Upper lobe of right lung (tissue), 1 donor: ENCODE measurements at regions not wholly inside any gene's neighbourhood (a gene's known extent, or its start where the extent isn't known, plus 50 kb on each side); places are given as distances from the start of the nearest gene placed in this dataset.
"Not testable (repeated sequence)": the region's sequence is repeated elsewhere in the genome, so short reads cannot be mapped to it uniquely, and the experiment has no call there.

Experiments used
- ATAC-seq: fragments of 200-7000 bp; cut with Tn5 transposase; one replicate; pipeline ENCODE4 v1.9.1; 2020; ENCODE audit warnings: mild to moderate bottlenecking, moderate library complexity
- DNase-seq: peaks from one replicate; pipeline ENCODE4 v3.0.0-alpha.2; 2020
- H3K27ac ChIP-seq: fragments of 200-600 bp; one replicate; pipeline ENCODE4 v1.8.0; 2022
- H3K27me3 ChIP-seq: fragments of 200-600 bp; one replicate; pipeline ENCODE4 v1.8.0; 2022; ENCODE audit warnings: mild to moderate bottlenecking
- H3K36me3 ChIP-seq: fragments of 200-600 bp; one replicate; pipeline ENCODE4 v1.8.0; 2022
- H3K4me1 ChIP-seq: fragments of 200-600 bp; one replicate; pipeline ENCODE4 v1.8.0; 2022
- H3K4me3 ChIP-seq: fragments of 200-600 bp; one replicate; pipeline ENCODE4 v1.8.0; 2022; ENCODE audit warnings: mild to moderate bottlenecking
- H3K9me3 ChIP-seq: fragments of 200-600 bp; one replicate; pipeline ENCODE4 v1.8.0; 2022
- intact Hi-C: fragments of 100-400 bp; cut with DNase I; formaldehyde crosslinking; loops from one replicate; pipeline ENCODE4 v1.11.0; 2022
- donor health status: DM: no; HTN: yes; CAD: no; lungs with severe emphysema.

DNA sequence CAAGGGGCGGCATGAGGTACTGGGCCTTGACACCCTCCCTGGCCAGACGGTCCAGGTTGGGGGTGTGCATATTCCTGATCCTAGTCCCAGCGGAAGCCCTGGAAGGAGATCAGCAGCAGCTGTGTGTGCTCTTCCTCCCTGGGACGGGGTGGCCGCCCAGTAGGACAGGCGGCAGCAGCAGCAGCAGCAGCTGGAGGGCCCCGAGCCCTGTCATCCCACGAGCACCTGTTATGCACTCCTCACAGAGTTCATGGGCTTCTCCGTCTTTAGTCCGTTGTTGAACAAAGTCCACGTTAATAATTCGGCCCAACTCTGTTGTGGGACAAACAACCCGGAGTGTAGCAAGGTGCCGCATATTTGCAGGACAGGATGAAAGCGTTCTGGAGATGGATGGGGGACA lies 205.6 kb downstream of the OTOP1 start:
- H3K27ac ChIP-seq, H3K27me3 ChIP-seq, ATAC-seq, H3K9me3 ChIP-seq, DNase-seq, intact Hi-C loops, H3K4me1 ChIP-seq, H3K36me3 ChIP-seq, H3K4me3 ChIP-seq: not testable (repeated sequence)

DNA sequence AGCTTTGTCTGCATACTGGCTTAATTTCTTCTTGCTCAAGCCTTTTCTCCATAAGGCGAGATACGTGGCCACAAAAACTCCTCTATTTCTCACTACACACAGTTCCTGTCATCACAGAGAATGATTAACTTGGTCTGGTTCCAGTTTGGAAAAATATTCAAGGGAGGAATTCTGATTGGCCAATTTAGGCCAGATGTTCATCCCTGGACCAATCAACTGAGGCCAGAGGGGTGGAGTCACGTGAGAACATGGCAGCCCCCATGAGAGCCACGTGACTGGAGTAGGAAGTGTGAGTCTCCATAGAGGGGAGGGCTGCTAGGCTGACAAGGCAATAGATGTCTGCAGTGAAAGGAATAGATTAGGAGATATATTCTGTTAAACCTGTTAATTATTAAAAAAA lies 200.0 kb downstream of the OTOP1 start:
- ATAC-seq, H3K36me3 ChIP-seq, H3K27me3 ChIP-seq, DNase-seq, intact Hi-C loops, H3K27ac ChIP-seq, H3K9me3 ChIP-seq, H3K4me1 ChIP-seq, H3K4me3 ChIP-seq: not testable (repeated sequence)

DNA sequence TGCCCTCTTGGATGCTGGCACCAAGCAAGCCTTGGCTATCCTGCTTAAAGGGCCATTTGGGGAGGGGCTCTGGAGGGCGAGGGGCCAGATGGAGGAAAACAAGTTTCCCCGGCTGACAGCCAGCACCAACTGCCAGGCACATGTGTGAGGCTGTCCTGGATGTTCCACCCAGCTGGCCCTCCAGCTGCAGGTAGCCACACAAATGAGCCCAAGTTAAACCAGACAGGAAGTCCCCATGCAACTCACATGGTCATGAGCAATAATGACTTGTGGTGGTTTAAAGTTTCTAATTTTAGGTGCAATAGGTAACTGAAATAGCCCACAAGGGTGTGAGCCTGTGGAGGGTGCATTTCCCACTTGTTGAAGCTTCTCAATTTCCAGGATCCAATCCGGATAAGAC lies 198.0 kb downstream of the OTOP1 start:
- H3K27me3 ChIP-seq, intact Hi-C loops, ATAC-seq: not testable (repeated sequence)

DNA sequence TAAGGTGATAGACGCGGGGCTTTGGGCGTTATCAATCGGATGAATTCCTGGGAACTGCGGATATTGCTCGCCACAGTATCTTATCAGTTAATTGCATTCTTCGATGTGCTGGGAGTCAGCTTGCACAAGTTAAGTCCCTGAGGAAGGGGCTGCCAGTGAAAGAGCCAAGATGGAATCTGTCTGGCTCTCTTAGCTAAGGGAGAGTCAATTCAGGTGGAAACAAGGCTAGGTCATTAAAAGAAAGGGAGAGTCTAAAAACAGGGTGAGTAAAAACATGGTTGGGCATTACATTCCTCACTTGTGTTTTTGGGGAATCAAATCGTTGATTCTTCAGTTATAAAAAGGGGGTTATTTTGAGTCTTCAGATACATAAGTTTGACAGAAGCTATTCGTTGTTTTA lies 196.2 kb downstream of the OTOP1 start:
- DNase-seq, H3K27ac ChIP-seq, ATAC-seq, intact Hi-C loops, H3K4me3 ChIP-seq, H3K27me3 ChIP-seq, H3K4me1 ChIP-seq, H3K9me3 ChIP-seq, H3K36me3 ChIP-seq: not testable (repeated sequence)

More for the DNA sequence above, 198.0 kb downstream of the OTOP1 start:
- DNase-seq, H3K9me3 ChIP-seq, H3K36me3 ChIP-seq, H3K4me1 ChIP-seq, H3K4me3 ChIP-seq, H3K27ac ChIP-seq: not testable (repeated sequence)

DNA sequence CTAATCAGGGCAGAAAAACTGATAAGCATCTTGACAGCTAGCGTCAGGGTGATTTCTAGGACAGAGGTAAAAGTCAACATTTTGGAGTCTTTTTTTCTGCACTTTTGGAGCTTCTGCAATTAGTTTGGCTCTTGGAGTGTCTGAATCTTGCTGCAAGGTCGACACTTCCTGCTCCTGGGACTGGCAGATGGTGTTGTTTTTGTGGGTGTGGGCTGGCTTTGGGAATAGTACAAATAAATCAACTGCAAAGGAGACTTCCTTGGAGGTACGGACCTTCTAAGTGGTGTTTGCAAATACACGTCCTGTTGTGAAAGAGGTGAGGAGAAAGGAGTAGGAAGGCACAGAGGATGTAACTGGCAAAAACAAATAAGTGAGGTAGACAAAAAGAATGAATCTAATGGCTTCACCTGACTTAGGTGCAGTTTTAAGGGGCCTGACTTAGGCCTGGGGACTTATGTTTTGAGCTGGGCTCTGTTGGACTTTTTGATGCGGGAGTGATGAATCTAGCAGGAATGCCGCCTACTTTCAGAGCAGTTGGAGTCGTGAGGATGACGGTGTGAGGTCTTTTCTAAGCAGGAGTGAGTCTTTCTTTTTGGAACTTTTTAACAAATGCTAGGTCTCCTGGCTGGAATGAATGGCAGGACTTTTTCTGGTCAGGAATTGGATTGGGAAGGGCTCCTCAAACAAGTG lies 195.1 kb downstream of the OTOP1 start:
- H3K36me3 ChIP-seq, ATAC-seq, H3K4me3 ChIP-seq, H3K9me3 ChIP-seq, H3K4me1 ChIP-seq, intact Hi-C loops, H3K27me3 ChIP-seq, DNase-seq, H3K27ac ChIP-seq: not testable (repeated sequence)

DNA sequence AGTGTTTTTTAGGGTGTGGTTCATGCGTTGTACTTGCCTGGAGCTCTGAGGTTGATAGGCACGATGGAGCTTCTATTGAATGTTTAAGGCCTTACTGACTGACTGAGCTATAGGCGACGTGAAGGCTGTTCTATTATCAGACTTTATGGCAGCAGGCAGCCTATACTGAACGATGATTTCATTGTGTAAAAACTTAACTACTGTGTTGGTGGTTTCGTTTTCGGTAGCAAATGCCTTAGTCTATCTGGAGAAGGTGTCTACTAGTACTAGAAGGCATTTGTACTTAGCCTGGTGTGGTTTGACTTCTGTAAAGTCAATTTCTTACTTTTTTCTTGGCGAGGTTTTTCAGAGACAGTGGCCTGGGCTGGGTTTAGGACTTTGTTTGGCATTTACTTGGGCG lies 194.4 kb downstream of the OTOP1 start:
- H3K36me3 ChIP-seq, DNase-seq, H3K4me3 ChIP-seq, ATAC-seq, intact Hi-C loops, H3K27ac ChIP-seq, H3K27me3 ChIP-seq, H3K9me3 ChIP-seq, H3K4me1 ChIP-seq: not testable (repeated sequence)

DNA sequence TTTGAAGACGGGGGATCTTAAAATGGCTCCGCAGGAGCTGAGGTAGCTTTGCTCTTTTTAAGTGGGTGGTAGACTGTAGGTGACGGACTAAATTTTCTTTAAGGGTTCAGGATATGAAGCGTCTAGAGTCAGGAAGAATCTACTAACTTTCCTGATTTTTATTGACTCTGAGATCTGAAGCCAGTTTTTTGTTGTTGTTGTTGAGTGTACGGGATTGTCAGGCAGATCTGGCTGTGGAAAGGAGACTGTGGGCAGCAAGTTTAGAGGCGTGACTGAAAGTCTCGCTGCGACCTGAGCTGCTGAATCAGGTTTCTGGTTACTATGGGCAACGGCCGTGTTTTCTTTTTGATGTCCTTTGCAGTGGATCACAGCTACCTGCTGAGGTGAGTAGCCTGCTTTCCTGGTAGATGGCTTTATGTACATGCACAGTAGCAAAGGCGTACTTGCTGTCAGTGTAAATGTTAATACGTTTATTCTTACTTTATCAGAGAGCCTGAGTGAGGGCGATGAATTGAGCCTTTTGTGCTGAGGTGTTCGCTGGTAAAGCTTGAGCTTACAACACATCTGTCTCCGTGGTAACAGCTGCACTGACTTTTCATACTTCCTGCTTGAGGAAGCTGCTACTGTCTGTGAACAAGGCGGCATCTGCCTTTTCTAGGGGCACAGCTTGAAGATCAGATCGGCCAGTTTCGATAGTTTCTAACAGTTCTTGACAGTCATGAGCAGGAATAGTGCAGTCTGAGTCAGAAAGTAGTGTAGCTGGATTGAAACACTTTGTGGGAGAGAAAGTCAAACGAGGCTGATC lies 193.7 kb downstream of the OTOP1 start:
- intact Hi-C loops, H3K36me3 ChIP-seq, H3K27me3 ChIP-seq, H3K4me1 ChIP-seq, DNase-seq, H3K27ac ChIP-seq, H3K4me3 ChIP-seq, H3K9me3 ChIP-seq, ATAC-seq: not testable (repeated sequence)

DNA sequence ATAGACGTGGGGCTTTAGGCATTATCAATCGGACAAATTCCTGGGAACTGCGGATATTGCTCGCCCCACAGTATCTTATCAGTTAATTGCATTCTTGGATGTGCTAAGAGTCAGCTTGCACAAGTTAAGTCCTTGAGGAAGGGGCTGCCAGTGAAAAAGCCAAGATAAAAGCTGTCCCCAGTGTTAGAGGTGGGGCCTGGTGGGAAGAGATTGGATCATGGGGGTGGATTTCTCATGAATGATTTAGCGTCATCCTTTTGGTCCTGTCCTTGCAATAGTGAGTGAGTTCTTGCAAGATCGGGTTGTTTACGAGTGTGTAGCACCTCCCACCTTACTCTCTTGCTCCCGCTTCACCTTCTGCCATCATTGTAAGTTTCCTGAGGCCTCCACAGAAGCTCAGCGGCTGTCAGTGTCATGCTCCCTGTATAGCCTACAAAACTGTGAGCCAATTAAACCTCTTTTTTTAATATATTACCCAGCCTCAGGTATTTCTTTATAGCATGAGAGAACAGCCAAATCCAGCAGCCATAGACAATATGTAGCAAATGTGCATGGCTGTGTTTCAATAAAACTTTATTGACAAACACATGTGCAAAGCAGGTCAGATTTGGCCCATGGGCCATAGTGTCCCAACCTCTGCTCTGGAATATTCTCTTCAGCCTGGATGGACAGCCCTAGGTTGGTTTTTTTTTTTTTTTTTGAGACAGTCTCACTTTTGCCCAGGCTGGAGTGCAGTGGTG lies 189.2 kb downstream of the OTOP1 start:
- H3K27ac ChIP-seq, DNase-seq, H3K36me3 ChIP-seq, H3K9me3 ChIP-seq, intact Hi-C loops, H3K4me1 ChIP-seq, H3K27me3 ChIP-seq, H3K4me3 ChIP-seq, ATAC-seq: not testable (repeated sequence)

DNA sequence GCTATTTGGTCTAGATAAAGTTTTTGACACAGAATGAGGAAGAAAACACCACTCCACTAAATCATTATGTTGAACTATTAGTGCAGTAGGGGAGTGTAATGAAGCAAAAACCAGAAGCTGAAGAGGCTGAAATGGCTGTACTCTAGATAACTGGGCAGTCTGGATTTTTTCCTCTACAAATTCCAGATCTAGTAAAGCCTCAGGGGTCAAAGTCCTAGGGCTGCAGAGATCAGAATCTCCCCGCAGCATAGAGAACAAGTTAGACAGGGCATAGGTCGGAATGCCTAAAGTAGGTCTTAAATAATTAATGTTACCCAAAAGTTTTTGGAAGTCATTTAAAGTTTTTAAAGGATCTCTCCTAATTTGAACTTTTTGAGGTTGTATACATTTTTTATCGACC lies 180.9 kb downstream of the OTOP1 start:
- H3K36me3 ChIP-seq, H3K4me3 ChIP-seq, H3K27ac ChIP-seq, H3K9me3 ChIP-seq, intact Hi-C loops, ATAC-seq, DNase-seq, H3K4me1 ChIP-seq: not testable (repeated sequence)
- H3K27me3 ChIP-seq: peaks cover 10% of the 10 kb centered on the region

DNA sequence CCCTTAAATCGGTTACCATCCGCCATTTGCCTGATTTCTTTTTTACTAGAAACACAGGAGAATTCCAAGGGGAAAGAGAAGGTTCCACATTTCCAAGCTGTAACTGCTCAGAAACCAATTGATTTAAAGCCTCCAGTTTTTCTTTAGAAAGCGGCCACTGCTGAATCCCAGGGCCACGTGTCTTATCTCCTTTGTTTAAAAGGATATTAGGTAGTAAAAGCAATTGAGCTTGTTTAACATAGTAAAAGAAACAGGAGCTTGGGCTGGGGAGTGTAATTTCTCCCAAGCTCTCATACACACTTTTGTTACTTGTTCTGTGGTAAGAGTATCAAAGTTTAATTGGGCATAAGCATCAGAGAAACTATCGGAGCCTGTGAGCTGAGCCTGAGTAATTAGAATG lies 180.0 kb downstream of the OTOP1 start:
- intact Hi-C loops, H3K36me3 ChIP-seq, H3K4me1 ChIP-seq, H3K4me3 ChIP-seq, DNase-seq, H3K9me3 ChIP-seq, H3K27ac ChIP-seq, ATAC-seq: not testable (repeated sequence)
- H3K27me3 ChIP-seq: peaks cover 10% of the 10 kb centered on the region

DNA sequence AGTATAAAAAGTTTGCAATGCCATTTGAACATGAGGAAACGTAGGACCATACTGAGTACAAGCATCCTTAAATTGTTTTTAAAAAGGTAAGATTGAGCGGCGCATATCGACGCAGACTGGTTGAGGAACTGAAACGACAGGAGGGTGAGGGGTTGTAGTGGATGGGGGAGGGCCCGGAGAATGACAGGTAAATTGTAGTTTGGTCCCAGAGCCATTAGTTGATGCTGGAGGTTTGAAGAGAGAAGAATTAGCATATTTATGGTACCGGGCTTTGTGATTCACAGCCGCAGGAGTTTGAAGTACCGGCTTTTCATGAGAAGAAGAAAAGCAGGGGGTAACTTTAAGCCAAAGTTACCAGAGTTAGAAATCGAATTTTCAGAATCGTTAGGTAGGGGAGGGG lies 179.5 kb downstream of the OTOP1 start:
- H3K27ac ChIP-seq, ATAC-seq, H3K36me3 ChIP-seq, intact Hi-C loops, H3K4me1 ChIP-seq, H3K4me3 ChIP-seq, DNase-seq, H3K9me3 ChIP-seq: not testable (repeated sequence)
- peaks cover 10% of the 10 kb centered on the region for H3K27me3 ChIP-seq

DNA sequence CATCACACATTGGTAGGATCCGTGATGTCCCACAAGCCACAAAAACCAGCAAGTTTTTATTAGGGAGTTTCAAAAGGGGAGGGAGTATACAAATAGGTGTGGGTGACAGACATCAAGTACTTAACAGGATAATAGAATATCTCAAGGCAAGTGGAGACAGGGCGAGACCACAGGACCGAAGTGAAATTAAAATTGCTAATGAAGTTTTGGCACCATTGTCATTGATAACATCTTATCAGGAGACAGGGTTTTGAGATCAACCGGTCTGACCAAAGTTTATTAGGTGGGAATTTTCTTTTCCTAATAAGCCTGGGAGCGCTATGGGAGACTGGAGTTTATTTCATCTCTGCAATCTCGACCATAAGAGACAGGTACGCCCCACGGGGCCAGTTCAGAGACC lies 178.5 kb downstream of the OTOP1 start:
- H3K36me3 ChIP-seq, intact Hi-C loops, H3K9me3 ChIP-seq, H3K4me3 ChIP-seq, DNase-seq, H3K4me1 ChIP-seq, H3K27ac ChIP-seq, ATAC-seq: not testable (repeated sequence)
- H3K27me3 ChIP-seq: peaks cover 10% of the 10 kb centered on the region

DNA sequence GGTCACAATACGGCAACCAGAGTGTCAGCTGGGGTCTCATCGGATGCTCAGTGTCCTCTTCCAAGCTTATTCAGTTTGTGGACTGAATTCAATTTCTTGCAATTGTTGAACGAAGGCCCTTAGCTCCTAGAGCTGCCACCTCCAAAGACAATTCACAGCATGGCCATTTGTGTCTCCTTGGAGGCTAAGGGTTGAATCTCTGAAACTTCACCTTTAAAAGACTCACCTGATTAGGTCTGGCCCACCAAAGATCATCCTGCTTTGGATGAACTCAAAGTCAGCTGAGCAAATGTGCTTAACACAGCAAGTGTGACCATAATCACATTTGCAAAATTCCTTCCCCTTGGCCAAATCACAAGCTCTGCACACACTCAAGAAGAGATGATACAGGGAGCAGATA lies 175.9 kb downstream of the OTOP1 start:
- H3K27me3 ChIP-seq, ATAC-seq, H3K27ac ChIP-seq, H3K36me3 ChIP-seq, H3K4me3 ChIP-seq, intact Hi-C loops, H3K9me3 ChIP-seq, DNase-seq, H3K4me1 ChIP-seq: not testable (repeated sequence)

DNA sequence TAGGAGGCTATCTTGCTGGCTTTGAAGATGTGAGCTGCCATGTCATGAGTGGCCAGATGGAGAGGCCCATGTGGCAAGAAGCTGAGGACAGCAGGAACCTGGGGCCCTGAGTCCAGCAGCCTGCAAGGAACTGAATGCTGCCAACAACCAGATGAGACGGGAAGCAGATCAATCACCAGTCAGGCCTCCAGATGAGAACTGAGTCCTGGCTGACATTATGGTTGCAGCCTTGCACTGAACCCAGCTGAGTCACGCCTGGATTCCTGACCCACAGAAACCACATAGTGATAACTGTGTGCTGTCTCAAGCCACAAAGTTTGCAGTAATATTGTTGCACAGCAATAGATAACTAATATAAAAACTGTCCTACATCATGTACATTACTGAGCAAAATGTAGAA lies 173.8 kb downstream of the OTOP1 start:
- DNase-seq, H3K9me3 ChIP-seq, intact Hi-C loops, H3K27ac ChIP-seq, H3K27me3 ChIP-seq, ATAC-seq, H3K4me3 ChIP-seq, H3K4me1 ChIP-seq, H3K36me3 ChIP-seq: not testable (repeated sequence)
